Keratinocyte (primary cell): ENCODE measurements at regions not wholly inside any gene's neighbourhood (a gene's known extent, or its start where the extent isn't known, plus 50 kb on each side); places are given as distances from the start of the nearest gene placed in this dataset.

ENCODE experiments used
- DNase-seq: peaks from one replicate; pipeline ENCODE4 v3.0.0-alpha.2; 2011; ENCODE audit warnings: low read depth, missing footprints, low spot score
- FAIRE-seq: peaks from 2 replicates; lab custom pipeline; 2011; peaks lifted over from hg19 to GRCh38; lab: Jason Lieb, UNC
- H2AFZ ChIP-seq: 2 replicates; pipeline ENCODE4 v1.6.0; 2012; ENCODE audit warnings: low read length, control low read depth, inconsistent platforms; ENCODE audit not compliant: control insufficient read depth
- H3K27ac ChIP-seq: 2 replicates; pipeline ENCODE4 v1.5.1; 2011; ENCODE audit warnings: low read length; ENCODE audit not compliant: control insufficient read depth, insufficient read depth
- H3K27me3 ChIP-seq: 3 replicates; pipeline ENCODE4 v1.6.0; 2011; ENCODE audit warnings: low read length; ENCODE audit not compliant: control insufficient read depth, insufficient read depth; ENCODE audit errors: extremely low read depth
- H3K36me3 ChIP-seq, 2 experiments: 2 replicates in 1 of 2; 3 replicates in 1 of 2; pipeline ENCODE4 v1.5.1; 2011; ENCODE audit warnings: low read length in 2 of 2, mild to moderate bottlenecking in 1 of 2; ENCODE audit not compliant: control insufficient read depth in 2 of 2, insufficient read depth in 2 of 2; ENCODE audit errors: extremely low read depth in 1 of 2
- H3K4me1 ChIP-seq: 3 replicates; pipeline ENCODE4 v1.5.1; 2011; ENCODE audit warnings: low read length; ENCODE audit not compliant: control insufficient read depth, insufficient read depth; ENCODE audit errors: extremely low read depth
- H3K4me2 ChIP-seq: 3 replicates; pipeline ENCODE4 v1.6.0; 2011; ENCODE audit warnings: low read depth, low read length; ENCODE audit not compliant: control insufficient read depth, insufficient read depth; ENCODE audit errors: extremely low read depth
- H3K4me3 ChIP-seq, 3 experiments: fragments of 200-600 bp in 1 of 3; sonication (generic) in 1 of 3; 2 replicates in 2 of 3; 3 replicates in 1 of 3; pipeline ENCODE4 v1.5.1; 2011 to 2016; ENCODE audit warnings: low read length in 3 of 3, mild to moderate bottlenecking in 3 of 3, control low read depth in 2 of 3, inconsistent platforms in 1 of 3, low read depth in 1 of 3, mixed read lengths in 1 of 3, mixed run types in 1 of 3, moderate library complexity in 1 of 3; ENCODE audit not compliant: control insufficient read depth in 2 of 3, insufficient read depth in 2 of 3; ENCODE audit errors: extremely low read depth in 1 of 3
- H3K79me2 ChIP-seq: 2 replicates; pipeline ENCODE4 v1.6.0; 2012; ENCODE audit warnings: low read length; ENCODE audit not compliant: control insufficient read depth, insufficient read depth
- H3K9ac ChIP-seq: 3 replicates; pipeline ENCODE4 v1.6.0; 2011; ENCODE audit warnings: low read length; ENCODE audit not compliant: control insufficient read depth, insufficient read depth; ENCODE audit errors: extremely low read depth
- H3K9me1 ChIP-seq: 3 replicates; pipeline ENCODE4 v1.6.0; 2011; ENCODE audit warnings: low read length; ENCODE audit not compliant: control insufficient read depth, insufficient read depth; ENCODE audit errors: extremely low read depth
- H3K9me3 ChIP-seq: 2 replicates; pipeline ENCODE4 v1.5.1; 2012; ENCODE audit warnings: low read depth, low read length; ENCODE audit not compliant: control insufficient read depth
- H4K20me1 ChIP-seq: 3 replicates; pipeline ENCODE4 v1.6.0; 2011; ENCODE audit warnings: low read length; ENCODE audit not compliant: control insufficient read depth, insufficient read depth; ENCODE audit errors: extremely low read depth
- CTCF ChIP-seq, 3 experiments: IDR thresholded peaks in 1 of 3; conservative IDR thresholded peaks in 1 of 3; optimal IDR thresholded peaks in 1 of 3; 2 replicates in 2 of 3; 3 replicates in 1 of 3; pipeline versions ENCODE3 to v1.5.1; 2011; ENCODE audit warnings: low read length in 3 of 3, mild to moderate bottlenecking in 3 of 3, moderate library complexity in 2 of 3, control low read depth in 1 of 3, inconsistent platforms in 1 of 3; ENCODE audit not compliant: insufficient read depth in 2 of 3; ENCODE audit errors: extremely low read depth in 1 of 3
- EZH2 ChIP-seq: IDR thresholded peaks from one replicate; pipeline ENCODE4 v1.6.1; 2012; ENCODE audit warnings: inconsistent platforms, mild to moderate bottlenecking, low read length, moderate library complexity
- dilution Hi-C: fragments of 300-500 bp; cut with MboI; formaldehyde crosslinking; loops from one replicate; pipeline ENCODE4 v1.7.0; 2020; ENCODE audit warnings: low sequenced_read_pairs; ENCODE audit not compliant: extremely low pct_ligation_motif_present

- Histone ChIP-seq H3K9me3 (no peaks in the 10 kb centered on the region), H3K4me2 (no peak overlapping the region), H3K4me3 (no peak overlapping the region), H3K9ac (no peak overlapping the region), H3K27ac (no peak overlapping the region), H3K4me1 (no peaks in the 10 kb centered on the region), H3K79me2 (no peaks in the 10 kb centered on the region), H4K20me1 (no peaks in the 10 kb centered on the region), H3K9me1 (no peaks in the 10 kb centered on the region), H3K27me3 (peaks cover 8% of the 10 kb centered on the region), H3K36me3 (no peaks in the 10 kb centered on the region), H2AFZ (no peak overlapping the region)
- dilution Hi-C loops: no loop called here
- DNase-seq (no peak), FAIRE-seq (no peak)
- TF ChIP-seq CTCF (optimal IDR thresholded peaks at IDR 0.05 in 1 of 3, IDR thresholded peaks at IDR 0.05 in 1 of 3, conservative IDR thresholded peaks at IDR 0.05 in 1 of 3; ENCODE audit: extremely low read depth in 1 of 3, insufficient read depth in 2 of 3, low read length in 3 of 3) (no peak), EZH2 (no peak)
Observed at GRCh38 chr5:61767231-61768080, 435.4 kb downstream of the ZSWIM6 start.

- DNase-seq: peak; percentile 11
Observed at GRCh38 chr5:61768692-61769281, 436.7 kb downstream of the ZSWIM6 start.

More at GRCh38 chr5:61768692-61769281, 436.7 kb downstream of the ZSWIM6 start:
- Histone ChIP-seq H3K27ac (no peak overlapping the region), H3K9me1 (no peaks in the 10 kb centered on the region), H3K79me2 (no peaks in the 10 kb centered on the region), H3K9ac (no peak overlapping the region), H2AFZ (no peak overlapping the region), H3K4me1 (no peaks in the 10 kb centered on the region), H3K4me2 (no peak overlapping the region), H3K4me3 (no peak overlapping the region), H4K20me1 (no peaks in the 10 kb centered on the region), H3K36me3 (no peaks in the 10 kb centered on the region), H3K9me3 (no peaks in the 10 kb centered on the region), H3K27me3 (peaks cover 8% of the 10 kb centered on the region)
- no peak for FAIRE-seq
- no peak for TF ChIP-seq EZH2
- peak; percentile 90 to 100 (median 97) for TF ChIP-seq CTCF (optimal IDR thresholded peaks at IDR 0.05 in 1 of 3, IDR thresholded peaks at IDR 0.05 in 1 of 3, conservative IDR thresholded peaks at IDR 0.05 in 1 of 3; ENCODE audit: extremely low read depth in 1 of 3, insufficient read depth in 2 of 3, low read length in 3 of 3)
- dilution Hi-C loops: no loop called here
